ENCODE measurements at regions not wholly inside any gene's neighbourhood (a gene's known extent, or its start where the extent isn't known, plus 50 kb on each side); places are given as distances from the start of the nearest gene placed in this dataset.

- TF ChIP-seq FOXP4 (CRISPR knock-in tag; IDR thresholded peaks at IDR 0.05) = no peak
- TF ChIP-seq CTCF (IDR thresholded peaks at IDR 0.05) = no peak
- TF ChIP-seq SP1 (CRISPR knock-in tag; conservative IDR thresholded peaks at IDR 0.05) = no peak
- TF ChIP-seq CREB1 (CRISPR knock-in tag; IDR thresholded peaks at IDR 0.05) = no peak
- no peak for TF ChIP-seq ZSCAN18 (CRISPR knock-in tag; IDR thresholded peaks at IDR 0.05)
- TF ChIP-seq NFYB (CRISPR knock-in tag; conservative IDR thresholded peaks at IDR 0.05; ENCODE audit: low read depth) = no peak
- no peak for TF ChIP-seq JUN (CRISPR knock-in tag; IDR thresholded peaks at IDR 0.05)
- TF ChIP-seq HMGXB4 (CRISPR knock-in tag; IDR thresholded peaks at IDR 0.05) = no peak
- no peak for TF ChIP-seq ATF6 (CRISPR knock-in tag; IDR thresholded peaks at IDR 0.05)
- TF ChIP-seq ETV6 (CRISPR knock-in tag; IDR thresholded peaks at IDR 0.05) = no peak
- no peak for TF ChIP-seq FOXK1 (CRISPR knock-in tag; IDR thresholded peaks at IDR 0.05)
- TF ChIP-seq IRF2 (CRISPR knock-in tag; IDR thresholded peaks at IDR 0.05; ENCODE audit: borderline replicate concordance, low read depth) = no peak
- no peak for TF ChIP-seq ZNF512 (CRISPR knock-in tag; IDR thresholded peaks at IDR 0.05; ENCODE audit: borderline replicate concordance)
- no peak for TF ChIP-seq RORB (CRISPR knock-in tag; IDR thresholded peaks at IDR 0.05)
Measured at GRCh38 chr15:45868109-45868691, 233.4 kb downstream of the SQOR start.

All from WTC11 (cell line).